IMR-90 (cell line): ENCODE measurements at regions not wholly inside any gene's neighbourhood (a gene's known extent, or its start where the extent isn't known, plus 50 kb on each side); places are given as distances from the start of the nearest gene placed in this dataset.

Experiments used
- ATAC-seq: fragments of 200-7000 bp; cut with Tn5 transposase; 2 replicates; pipeline ENCODE4 v1.9.1; 2020; ENCODE audit warnings: low read depth, mild to moderate bottlenecking, moderate library complexity
- BruUV-seq: library from RNA; stranded (reverse); fragments of 400-500 nt; replicated peaks from 2 replicates; lab custom pipeline; 2021; lab: Mats Ljungman, UMichigan
- CTCF ChIA-PET: fragments of 300-600 bp; formaldehyde crosslinking; extraction: SDS; loops from one replicate; lab custom pipeline; 2021; ENCODE audit warnings: antibody characterized with exemption; lab: Yijun Ruan, JAX
- POLR2A ChIA-PET: fragments of 300-600 bp; sonication (Branson Sonifier 250); formaldehyde crosslinking; loops from one replicate; lab custom pipeline; 2022; ENCODE audit warnings: antibody characterized with exemption; ENCODE audit not compliant: unreplicated experiment; lab: Charles Lee
- DNase-seq: peaks from one replicate; pipeline ENCODE4 v3.0.0; 2013
- H2AFZ ChIP-seq: replicated peaks from 2 replicates; pipeline ENCODE3; 2013; ENCODE audit warnings: low read length, mild to moderate bottlenecking; ENCODE audit not compliant: poor library complexity
- H2AK5ac ChIP-seq: 2 replicates; pipeline ENCODE4 v1.6.1; 2013; ENCODE audit warnings: low read depth, low read length, inconsistent platforms
- H2AK9ac ChIP-seq: replicated peaks from 2 replicates; pipeline ENCODE3; 2013; ENCODE audit warnings: mild to moderate bottlenecking, low read depth, low read length, moderate library complexity; ENCODE audit not compliant: poor library complexity
- H2BK120ac ChIP-seq: 2 replicates; pipeline ENCODE4 v1.6.1; 2013; ENCODE audit warnings: low read depth, low read length, inconsistent platforms
- H2BK15ac ChIP-seq: 3 replicates; pipeline ENCODE4 v1.6.1; 2013; ENCODE audit warnings: low read depth, low read length, inconsistent platforms
- H2BK20ac ChIP-seq: 2 replicates; pipeline ENCODE4 v1.6.1; 2013; ENCODE audit warnings: low read depth, mild to moderate bottlenecking, inconsistent platforms, low read length, moderate library complexity
- H2BK5ac ChIP-seq: 2 replicates; pipeline ENCODE4 v1.6.1; 2013; ENCODE audit warnings: mild to moderate bottlenecking, low read depth, low read length, inconsistent platforms; ENCODE audit not compliant: poor library complexity, severe bottlenecking
- H3K14ac ChIP-seq: replicated peaks from 2 replicates; pipeline ENCODE4 v1.6.1; 2013; ENCODE audit warnings: low read depth, low read length, inconsistent platforms
- H3K18ac ChIP-seq: 2 replicates; pipeline ENCODE4 v1.6.1; 2013; ENCODE audit warnings: low read depth, low read length, control low read depth
- H3K23ac ChIP-seq: 2 replicates; pipeline ENCODE4 v1.6.1; 2013; ENCODE audit warnings: low read depth, low read length, inconsistent platforms
- H3K27ac ChIP-seq: 2 replicates; pipeline ENCODE4 v1.5.1; 2013; ENCODE audit warnings: mild to moderate bottlenecking, control low read depth, low read length; ENCODE audit not compliant: insufficient read depth
- H3K27me3 ChIP-seq: 2 replicates; pipeline ENCODE4 v1.6.1; 2013; ENCODE audit warnings: low read length; ENCODE audit not compliant: control insufficient read depth, insufficient read depth
- H3K36me3 ChIP-seq: 2 replicates; pipeline ENCODE4 v1.6.1; 2013; ENCODE audit warnings: low read length, mixed read lengths; ENCODE audit not compliant: control insufficient read depth, insufficient read depth
- H3K4ac ChIP-seq: 2 replicates; pipeline ENCODE4 v1.6.1; 2013; ENCODE audit warnings: low read depth, low read length, inconsistent platforms
- H3K4me1 ChIP-seq: 2 replicates; pipeline ENCODE4 v1.6.1; 2013; ENCODE audit warnings: low read length, mixed read lengths; ENCODE audit not compliant: control insufficient read depth, insufficient read depth
- H3K4me2 ChIP-seq: 2 replicates; pipeline ENCODE4 v1.6.1; 2013; ENCODE audit warnings: low read depth, mild to moderate bottlenecking, control low read depth, low read length, moderate library complexity
- H3K4me3 ChIP-seq: 2 replicates; pipeline ENCODE4 v1.5.1; 2013; ENCODE audit warnings: low read depth, mild to moderate bottlenecking, control low read depth, low read length, moderate library complexity; ENCODE audit not compliant: insufficient read depth
- H3K56ac ChIP-seq: 2 replicates; pipeline ENCODE4 v1.6.1; 2013; ENCODE audit warnings: low read length, inconsistent platforms; ENCODE audit not compliant: insufficient read depth; ENCODE audit errors: extremely low read depth
- H3K79me1 ChIP-seq, 2 experiments: 2 replicates each; pipeline ENCODE4 v1.6.1; 2013; ENCODE audit warnings: low read length in 2 of 2, inconsistent platforms in 1 of 2, low read depth in 1 of 2
- H3K9ac ChIP-seq: 2 replicates; pipeline ENCODE4 v1.6.1; 2013; ENCODE audit warnings: low read depth, low read length, control low read depth
- H3K9me1 ChIP-seq: 2 replicates; pipeline ENCODE4 v1.6.1; 2013; ENCODE audit warnings: low read length, inconsistent platforms; ENCODE audit not compliant: insufficient read depth
- H3K9me3 ChIP-seq: 2 replicates; pipeline ENCODE4 v1.6.1; 2013; ENCODE audit warnings: low read length; ENCODE audit not compliant: control insufficient read depth, insufficient read depth
- H4K20me1 ChIP-seq: 2 replicates; pipeline ENCODE4 v1.6.1; 2013; ENCODE audit warnings: low read length, inconsistent platforms; ENCODE audit not compliant: insufficient read depth
- H4K5ac ChIP-seq: 2 replicates; pipeline ENCODE4 v1.6.1; 2013; ENCODE audit warnings: mild to moderate bottlenecking, low read depth, low read length, control low read depth
- H4K8ac ChIP-seq, 2 experiments: 2 replicates each; pipeline ENCODE4 v1.6.1; 2013; ENCODE audit warnings: low read depth in 2 of 2, low read length in 2 of 2, control low read depth in 1 of 2, inconsistent platforms in 1 of 2
- H4K91ac ChIP-seq: 2 replicates; pipeline ENCODE4 v1.6.1; 2013; ENCODE audit warnings: low read depth, low read length, inconsistent platforms; ENCODE audit not compliant: insufficient read depth
- BHLHE40 ChIP-seq: fragments of 150-350 bp; IDR thresholded peaks from 2 replicates; pipeline ENCODE4 v1.6.1; 2016; ENCODE audit warnings: mild to moderate bottlenecking, low read depth, low read length
- CEBPB ChIP-seq: IDR thresholded peaks from 2 replicates; pipeline ENCODE4 v1.6.1; 2012; ENCODE audit warnings: low read depth, low read length, improper control_type of control experiment
- CHD1 ChIP-seq: IDR thresholded peaks from 2 replicates; pipeline ENCODE4 v1.6.1; 2012; ENCODE audit warnings: low read depth, low read length, improper control_type of control experiment
- FOS ChIP-seq: fragments of 150-350 bp; IDR thresholded peaks from 2 replicates; pipeline ENCODE4 v1.6.1; 2016; ENCODE audit warnings: low read depth, low read length
- MAFK ChIP-seq: IDR thresholded peaks from 2 replicates; pipeline ENCODE4 v1.6.1; 2012; ENCODE audit warnings: low read depth, low read length, improper control_type of control experiment
- MAZ ChIP-seq: IDR thresholded peaks from 2 replicates; pipeline ENCODE4 v1.6.1; 2012; ENCODE audit warnings: low read depth, mild to moderate bottlenecking, low read length, improper control_type of control experiment, moderate library complexity, borderline replicate concordance
- MXI1 ChIP-seq: IDR thresholded peaks from 2 replicates; pipeline ENCODE4 v1.6.1; 2012; ENCODE audit warnings: low read depth, mild to moderate bottlenecking, low read length, moderate library complexity, borderline replicate concordance
- NFE2L2 ChIP-seq: fragments of 150-350 bp; IDR thresholded peaks from 2 replicates; pipeline ENCODE4 v1.6.1; 2016; ENCODE audit warnings: low read depth, mild to moderate bottlenecking, low read length
- POLR2A ChIP-seq: IDR thresholded peaks from 2 replicates; pipeline ENCODE4 v1.6.1; 2012; ENCODE audit warnings: mild to moderate bottlenecking, low read depth, low read length
- RAD21 ChIP-seq: IDR thresholded peaks from 2 replicates; pipeline ENCODE4 v1.6.1; 2012; ENCODE audit warnings: low read length, improper control_type of control experiment
- RCOR1 ChIP-seq: IDR thresholded peaks from 2 replicates; pipeline ENCODE4 v1.6.1; 2012; ENCODE audit warnings: mild to moderate bottlenecking, low read length, improper control_type of control experiment; ENCODE audit not compliant: insufficient replicate concordance
- RFX5 ChIP-seq: IDR thresholded peaks from 2 replicates; pipeline ENCODE4 v1.8.0; 2012; ENCODE audit warnings: low read depth, mild to moderate bottlenecking, low read length, moderate library complexity
- SMC3 ChIP-seq: fragments of 150-350 bp; IDR thresholded peaks from 2 replicates; pipeline ENCODE4 v1.6.1; 2016; ENCODE audit warnings: low read depth, mild to moderate bottlenecking, antibody characterized with exemption, low read length, moderate library complexity
- WGBS, 2 experiments: methylation state at CpG; one replicate each; pipeline versions ENCODE4 v1.1.5 to v1.1.7; 2013; ENCODE audit warnings: missing lambda C conversion rate in 2 of 2; ENCODE audit not compliant: insufficient read length in 1 of 2; ENCODE audit errors: extremely low coverage in 2 of 2; 5-methylcytosine and 5-hydroxymethylcytosine counted together
- dilution Hi-C: fragments of 300-500 bp; cut with HindIII; formaldehyde crosslinking; loops from one replicate; pipeline ENCODE4 v1.14.3; 2018; ENCODE audit warnings: low sequenced_read_pairs; ENCODE audit not compliant: unreplicated experiment
- in situ Hi-C: fragments of 300-500 bp; cut with MboI; formaldehyde crosslinking; loops from 3 replicates; pipeline ENCODE4 v1.14.3; 2019; ENCODE audit warnings: low sequenced_read_pairs, inconsistent platforms, mixed read lengths
- intact Hi-C: fragments of 100-400 bp; cut with micrococcal nuclease; formaldehyde crosslinking; loops from 2 replicates; pipeline ENCODE4 v1.10.0; 2022
- TF ChIP-seq, protein P1 (sequence below): conservative IDR thresholded peaks from 2 replicates; pipeline ENCODE4 v1.5.1; 2012; ENCODE audit warnings: mild to moderate bottlenecking, low read depth, low read length, improper control_type of control experiment
- TF ChIP-seq, protein P2 (sequence below): fragments of 150-350 bp; IDR thresholded peaks from 2 replicates; pipeline ENCODE4 v1.6.1; 2016; ENCODE audit warnings: low read depth, mild to moderate bottlenecking, low read length, moderate library complexity, borderline replicate concordance
- TF ChIP-seq, protein P3 (sequence below): fragments of 150-350 bp; IDR thresholded peaks from 2 replicates; pipeline ENCODE4 v1.6.1; 2017; ENCODE audit warnings: mild to moderate bottlenecking, antibody characterized with exemption, low read length, low read depth

DNA sequence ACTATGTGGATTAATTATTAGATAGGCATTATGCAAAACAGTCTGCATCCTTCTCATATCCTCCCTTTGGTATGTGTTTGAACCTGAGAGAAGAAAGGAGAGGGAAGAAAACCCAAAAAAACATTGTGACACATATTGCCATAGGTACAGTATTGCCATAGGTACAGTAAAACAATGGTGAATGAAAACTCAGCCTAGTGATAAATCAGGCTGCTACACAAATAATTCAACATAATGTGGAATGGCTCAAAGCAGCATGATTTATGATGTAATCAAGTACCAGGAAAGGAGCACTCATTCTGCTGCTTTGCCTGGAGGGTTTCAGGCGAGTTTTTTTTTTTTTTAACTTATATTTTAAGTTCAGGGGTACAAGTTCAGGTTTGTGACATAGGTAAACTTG is 213.9 kb upstream of the LYPLAL1 start:
- dilution Hi-C loops = no loop called here
- POLR2A ChIA-PET = no interaction called here
- in situ Hi-C loops = no loop called here
- Histone ChIP-seq H3K23ac (no peak overlapping the region), H3K27me3 (no peaks in the 10 kb centered on the region), H3K4me2 (no peak overlapping the region), H3K9me1 (no peaks in the 10 kb centered on the region), H2BK5ac (no peak overlapping the region), H3K36me3 (no peaks in the 10 kb centered on the region), H3K9ac (no peak overlapping the region), H2BK15ac (no peak overlapping the region), H3K79me1 (no peaks in the 10 kb centered on the region), H4K8ac (no peak overlapping the region), H2AFZ (no peak overlapping the region), H4K5ac (no peak overlapping the region), H2BK120ac (no peak overlapping the region), H2AK5ac (no peak overlapping the region), H3K14ac (no peak overlapping the region), H4K20me1 (no peaks in the 10 kb centered on the region), H3K56ac (no peak overlapping the region), H3K27ac (no peak overlapping the region), H3K4ac (no peak overlapping the region), H2BK20ac (no peak overlapping the region), H2AK9ac (no peak overlapping the region), H3K9me3 (no peaks in the 10 kb centered on the region), H3K4me1 (no peaks in the 10 kb centered on the region), H3K4me3 (no peak overlapping the region), H4K91ac (no peak overlapping the region), H3K18ac (no peak overlapping the region)
- TF ChIP-seq MXI1 = no peak
- TF ChIP-seq POLR2A = no peak
- TF ChIP-seq CHD1 = no peak
- no peak for TF ChIP-seq RCOR1
- no peak for TF ChIP-seq BHLHE40
- TF ChIP-seq RFX5 = no peak
- TF ChIP-seq, protein P1, sequence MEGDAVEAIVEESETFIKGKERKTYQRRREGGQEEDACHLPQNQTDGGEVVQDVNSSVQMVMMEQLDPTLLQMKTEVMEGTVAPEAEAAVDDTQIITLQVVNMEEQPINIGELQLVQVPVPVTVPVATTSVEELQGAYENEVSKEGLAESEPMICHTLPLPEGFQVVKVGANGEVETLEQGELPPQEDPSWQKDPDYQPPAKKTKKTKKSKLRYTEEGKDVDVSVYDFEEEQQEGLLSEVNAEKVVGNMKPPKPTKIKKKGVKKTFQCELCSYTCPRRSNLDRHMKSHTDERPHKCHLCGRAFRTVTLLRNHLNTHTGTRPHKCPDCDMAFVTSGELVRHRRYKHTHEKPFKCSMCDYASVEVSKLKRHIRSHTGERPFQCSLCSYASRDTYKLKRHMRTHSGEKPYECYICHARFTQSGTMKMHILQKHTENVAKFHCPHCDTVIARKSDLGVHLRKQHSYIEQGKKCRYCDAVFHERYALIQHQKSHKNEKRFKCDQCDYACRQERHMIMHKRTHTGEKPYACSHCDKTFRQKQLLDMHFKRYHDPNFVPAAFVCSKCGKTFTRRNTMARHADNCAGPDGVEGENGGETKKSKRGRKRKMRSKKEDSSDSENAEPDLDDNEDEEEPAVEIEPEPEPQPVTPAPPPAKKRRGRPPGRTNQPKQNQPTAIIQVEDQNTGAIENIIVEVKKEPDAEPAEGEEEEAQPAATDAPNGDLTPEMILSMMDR = no peak
- no peak for TF ChIP-seq CEBPB
- TF ChIP-seq NFE2L2 = no peak
- TF ChIP-seq MAFK = no peak
- no peak for TF ChIP-seq RAD21
- TF ChIP-seq, protein P2, sequence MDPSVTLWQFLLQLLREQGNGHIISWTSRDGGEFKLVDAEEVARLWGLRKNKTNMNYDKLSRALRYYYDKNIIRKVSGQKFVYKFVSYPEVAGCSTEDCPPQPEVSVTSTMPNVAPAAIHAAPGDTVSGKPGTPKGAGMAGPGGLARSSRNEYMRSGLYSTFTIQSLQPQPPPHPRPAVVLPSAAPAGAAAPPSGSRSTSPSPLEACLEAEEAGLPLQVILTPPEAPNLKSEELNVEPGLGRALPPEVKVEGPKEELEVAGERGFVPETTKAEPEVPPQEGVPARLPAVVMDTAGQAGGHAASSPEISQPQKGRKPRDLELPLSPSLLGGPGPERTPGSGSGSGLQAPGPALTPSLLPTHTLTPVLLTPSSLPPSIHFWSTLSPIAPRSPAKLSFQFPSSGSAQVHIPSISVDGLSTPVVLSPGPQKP = no peak
- no peak for TF ChIP-seq FOS
- TF ChIP-seq, protein P3, sequence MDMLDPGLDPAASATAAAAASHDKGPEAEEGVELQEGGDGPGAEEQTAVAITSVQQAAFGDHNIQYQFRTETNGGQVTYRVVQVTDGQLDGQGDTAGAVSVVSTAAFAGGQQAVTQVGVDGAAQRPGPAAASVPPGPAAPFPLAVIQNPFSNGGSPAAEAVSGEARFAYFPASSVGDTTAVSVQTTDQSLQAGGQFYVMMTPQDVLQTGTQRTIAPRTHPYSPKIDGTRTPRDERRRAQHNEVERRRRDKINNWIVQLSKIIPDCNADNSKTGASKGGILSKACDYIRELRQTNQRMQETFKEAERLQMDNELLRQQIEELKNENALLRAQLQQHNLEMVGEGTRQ = no peak
- no peak for TF ChIP-seq MAZ
- no peak for TF ChIP-seq SMC3
- no peak for DNase-seq
- intact Hi-C loops = no loop called here
- no CpG with 5 or more reads among the region's 1 CpG for WGBS, 2 experiments
- no TSS peak for BruUV-seq
- CTCF ChIA-PET = no interaction called here
- ATAC-seq = no peak
